ENCODE measurements at regions not wholly inside any gene's neighbourhood (a gene's known extent, or its start where the extent isn't known, plus 50 kb on each side); places are given as distances from the start of the nearest gene placed in this dataset.
"Not testable (repeated sequence)": the region's sequence is repeated elsewhere in the genome, so short reads cannot be mapped to it uniquely, and the experiment has no call there.

DNA sequence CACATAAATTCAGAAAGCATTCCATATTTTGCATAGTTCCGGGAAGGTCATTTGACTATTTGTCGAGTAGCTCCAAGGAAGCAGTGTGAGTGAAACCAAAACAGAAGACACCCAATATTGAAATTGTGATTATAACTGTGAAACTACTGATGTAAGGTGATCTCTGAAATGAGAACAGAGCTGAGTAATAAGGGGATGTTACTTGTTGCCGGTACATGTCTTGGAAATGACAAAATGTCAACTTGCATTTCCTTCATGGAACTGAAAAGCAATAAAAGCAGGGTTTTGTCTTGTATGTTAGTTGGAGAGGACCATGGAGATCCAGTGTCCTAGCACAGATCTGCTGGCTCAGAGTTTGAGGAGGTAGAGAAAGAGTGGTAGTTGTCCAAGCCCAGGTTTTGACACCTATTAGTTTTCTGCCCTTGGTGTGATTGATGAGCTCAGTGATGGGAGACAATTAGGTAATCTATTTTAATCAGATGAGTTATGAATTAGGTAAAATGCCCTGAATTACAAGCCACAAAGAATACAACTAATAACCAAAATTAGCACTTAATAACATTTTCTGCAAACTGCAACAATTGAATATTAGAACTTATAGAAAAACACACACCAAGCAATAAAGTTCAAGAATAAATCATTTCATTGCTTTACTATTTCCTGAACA is 58.7 kb upstream of the ZNF519 start:
- DNase-seq, result not testable (repeated sequence)

DNA sequence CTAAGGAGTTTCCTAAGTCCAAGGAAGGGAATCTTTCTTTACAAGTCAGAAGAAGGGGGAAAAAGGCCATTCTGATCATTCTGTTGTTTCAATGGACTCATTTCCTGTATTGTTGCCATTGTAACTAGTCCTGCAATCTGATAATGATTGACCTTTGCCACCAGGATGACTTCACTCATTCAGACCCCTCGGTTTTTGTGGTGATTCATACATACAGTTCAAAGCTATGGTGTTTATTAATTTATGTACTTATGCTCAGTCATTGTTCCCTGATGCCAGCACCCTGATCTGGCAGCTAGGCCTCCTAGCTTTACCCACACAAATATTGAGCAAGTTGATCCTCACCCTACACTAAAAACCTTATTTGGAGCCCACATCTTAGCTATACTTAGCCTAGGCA is 57.6 kb upstream of the ZNF519 start:
- no peak for DNase-seq

DNA sequence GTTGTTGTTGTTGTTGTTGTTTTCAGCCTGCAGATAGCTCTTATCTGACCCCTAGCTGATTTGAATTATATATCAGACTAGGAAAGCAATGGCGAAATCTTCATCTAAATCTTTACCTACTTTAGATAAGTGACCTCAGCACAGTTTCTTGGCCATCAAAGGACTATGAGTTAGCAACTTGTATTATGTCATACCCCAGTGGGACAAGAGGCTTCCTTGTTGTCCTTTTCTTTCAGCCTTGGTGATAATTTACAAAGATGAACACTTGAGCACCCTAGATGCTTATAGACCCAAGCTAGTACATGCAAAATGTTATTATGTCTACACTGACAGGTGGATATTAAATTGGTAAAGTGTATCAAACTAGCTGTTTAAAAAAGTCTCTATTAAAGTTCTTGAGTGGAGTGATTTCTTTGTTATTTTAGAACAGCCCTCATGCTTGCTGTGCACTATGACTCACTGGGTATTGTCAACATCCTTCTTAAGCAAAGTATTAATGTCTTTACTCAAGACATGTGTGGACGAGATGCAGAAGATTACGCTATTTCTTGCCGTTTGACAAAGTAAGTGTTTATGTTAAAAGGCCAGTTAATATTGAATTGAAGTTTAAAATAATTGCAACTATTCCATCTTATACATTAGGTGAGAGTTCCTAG is 56.6 kb upstream of the ZNF519 start:
- DNase-seq, result not testable (repeated sequence)

Measured in anterior cingulate cortex (tissue), 58 donors.